IMR-90 (cell line): ENCODE measurements at regions not wholly inside any gene's neighbourhood (a gene's known extent, or its start where the extent isn't known, plus 50 kb on each side); places are given as distances from the start of the nearest gene placed in this dataset.

Experiments
- ATAC-seq: fragments of 200-7000 bp; cut with Tn5 transposase; 2 replicates; pipeline ENCODE4 v1.9.1; 2020; ENCODE audit warnings: low read depth, mild to moderate bottlenecking, moderate library complexity
- BruUV-seq: library from RNA; stranded (reverse); fragments of 400-500 nt; replicated peaks from 2 replicates; lab custom pipeline; 2021; lab: Mats Ljungman, UMichigan
- CTCF ChIA-PET: fragments of 300-600 bp; formaldehyde crosslinking; extraction: SDS; loops from one replicate; lab custom pipeline; 2021; ENCODE audit warnings: antibody characterized with exemption; lab: Yijun Ruan, JAX
- POLR2A ChIA-PET: fragments of 300-600 bp; sonication (Branson Sonifier 250); formaldehyde crosslinking; loops from one replicate; lab custom pipeline; 2022; ENCODE audit warnings: antibody characterized with exemption; ENCODE audit not compliant: unreplicated experiment; lab: Charles Lee
- DNase-seq: peaks from one replicate; pipeline ENCODE4 v3.0.0; 2013
- H2AFZ ChIP-seq: replicated peaks from 2 replicates; pipeline ENCODE3; 2013; ENCODE audit warnings: low read length, mild to moderate bottlenecking; ENCODE audit not compliant: poor library complexity
- H2AK5ac ChIP-seq: 2 replicates; pipeline ENCODE4 v1.6.1; 2013; ENCODE audit warnings: low read depth, low read length, inconsistent platforms
- H2AK9ac ChIP-seq: replicated peaks from 2 replicates; pipeline ENCODE3; 2013; ENCODE audit warnings: mild to moderate bottlenecking, low read depth, low read length, moderate library complexity; ENCODE audit not compliant: poor library complexity
- H2BK120ac ChIP-seq: 2 replicates; pipeline ENCODE4 v1.6.1; 2013; ENCODE audit warnings: low read depth, low read length, inconsistent platforms
- H2BK15ac ChIP-seq: 3 replicates; pipeline ENCODE4 v1.6.1; 2013; ENCODE audit warnings: low read depth, low read length, inconsistent platforms
- H2BK20ac ChIP-seq: 2 replicates; pipeline ENCODE4 v1.6.1; 2013; ENCODE audit warnings: low read depth, mild to moderate bottlenecking, inconsistent platforms, low read length, moderate library complexity
- H2BK5ac ChIP-seq: 2 replicates; pipeline ENCODE4 v1.6.1; 2013; ENCODE audit warnings: mild to moderate bottlenecking, low read depth, low read length, inconsistent platforms; ENCODE audit not compliant: poor library complexity, severe bottlenecking
- H3K14ac ChIP-seq: replicated peaks from 2 replicates; pipeline ENCODE4 v1.6.1; 2013; ENCODE audit warnings: low read depth, low read length, inconsistent platforms
- H3K18ac ChIP-seq: 2 replicates; pipeline ENCODE4 v1.6.1; 2013; ENCODE audit warnings: low read depth, low read length, control low read depth
- H3K23ac ChIP-seq: 2 replicates; pipeline ENCODE4 v1.6.1; 2013; ENCODE audit warnings: low read depth, low read length, inconsistent platforms
- H3K27ac ChIP-seq: 2 replicates; pipeline ENCODE4 v1.5.1; 2013; ENCODE audit warnings: mild to moderate bottlenecking, control low read depth, low read length; ENCODE audit not compliant: insufficient read depth
- H3K27me3 ChIP-seq: 2 replicates; pipeline ENCODE4 v1.6.1; 2013; ENCODE audit warnings: low read length; ENCODE audit not compliant: control insufficient read depth, insufficient read depth
- H3K36me3 ChIP-seq: 2 replicates; pipeline ENCODE4 v1.6.1; 2013; ENCODE audit warnings: low read length, mixed read lengths; ENCODE audit not compliant: control insufficient read depth, insufficient read depth
- H3K4ac ChIP-seq: 2 replicates; pipeline ENCODE4 v1.6.1; 2013; ENCODE audit warnings: low read depth, low read length, inconsistent platforms
- H3K4me1 ChIP-seq: 2 replicates; pipeline ENCODE4 v1.6.1; 2013; ENCODE audit warnings: low read length, mixed read lengths; ENCODE audit not compliant: control insufficient read depth, insufficient read depth
- H3K4me2 ChIP-seq: 2 replicates; pipeline ENCODE4 v1.6.1; 2013; ENCODE audit warnings: low read depth, mild to moderate bottlenecking, control low read depth, low read length, moderate library complexity
- H3K4me3 ChIP-seq: 2 replicates; pipeline ENCODE4 v1.5.1; 2013; ENCODE audit warnings: low read depth, mild to moderate bottlenecking, control low read depth, low read length, moderate library complexity; ENCODE audit not compliant: insufficient read depth
- H3K56ac ChIP-seq: 2 replicates; pipeline ENCODE4 v1.6.1; 2013; ENCODE audit warnings: low read length, inconsistent platforms; ENCODE audit not compliant: insufficient read depth; ENCODE audit errors: extremely low read depth
- H3K79me1 ChIP-seq, 2 experiments: 2 replicates each; pipeline ENCODE4 v1.6.1; 2013; ENCODE audit warnings: low read length in 2 of 2, inconsistent platforms in 1 of 2, low read depth in 1 of 2
- H3K9ac ChIP-seq: 2 replicates; pipeline ENCODE4 v1.6.1; 2013; ENCODE audit warnings: low read depth, low read length, control low read depth
- H3K9me1 ChIP-seq: 2 replicates; pipeline ENCODE4 v1.6.1; 2013; ENCODE audit warnings: low read length, inconsistent platforms; ENCODE audit not compliant: insufficient read depth
- H3K9me3 ChIP-seq: 2 replicates; pipeline ENCODE4 v1.6.1; 2013; ENCODE audit warnings: low read length; ENCODE audit not compliant: control insufficient read depth, insufficient read depth
- H4K20me1 ChIP-seq: 2 replicates; pipeline ENCODE4 v1.6.1; 2013; ENCODE audit warnings: low read length, inconsistent platforms; ENCODE audit not compliant: insufficient read depth
- H4K5ac ChIP-seq: 2 replicates; pipeline ENCODE4 v1.6.1; 2013; ENCODE audit warnings: mild to moderate bottlenecking, low read depth, low read length, control low read depth
- H4K8ac ChIP-seq, 2 experiments: 2 replicates each; pipeline ENCODE4 v1.6.1; 2013; ENCODE audit warnings: low read depth in 2 of 2, low read length in 2 of 2, control low read depth in 1 of 2, inconsistent platforms in 1 of 2
- H4K91ac ChIP-seq: 2 replicates; pipeline ENCODE4 v1.6.1; 2013; ENCODE audit warnings: low read depth, low read length, inconsistent platforms; ENCODE audit not compliant: insufficient read depth
- CHD1 ChIP-seq: IDR thresholded peaks from 2 replicates; pipeline ENCODE4 v1.6.1; 2012; ENCODE audit warnings: low read depth, low read length, improper control_type of control experiment
- CTCF ChIP-seq: conservative IDR thresholded peaks from 2 replicates; pipeline ENCODE4 v1.5.1; 2012; ENCODE audit warnings: mild to moderate bottlenecking, low read depth, low read length, improper control_type of control experiment
- ELK1 ChIP-seq: fragments of 150-350 bp; IDR thresholded peaks from 2 replicates; pipeline ENCODE4 v1.6.1; 2016; ENCODE audit warnings: low read depth, mild to moderate bottlenecking, low read length, moderate library complexity, borderline replicate concordance
- MAFK ChIP-seq: IDR thresholded peaks from 2 replicates; pipeline ENCODE4 v1.6.1; 2012; ENCODE audit warnings: low read depth, low read length, improper control_type of control experiment
- MAZ ChIP-seq: IDR thresholded peaks from 2 replicates; pipeline ENCODE4 v1.6.1; 2012; ENCODE audit warnings: low read depth, mild to moderate bottlenecking, low read length, improper control_type of control experiment, moderate library complexity, borderline replicate concordance
- NFE2L2 ChIP-seq: fragments of 150-350 bp; IDR thresholded peaks from 2 replicates; pipeline ENCODE4 v1.6.1; 2016; ENCODE audit warnings: low read depth, mild to moderate bottlenecking, low read length
- POLR2A ChIP-seq: IDR thresholded peaks from 2 replicates; pipeline ENCODE4 v1.6.1; 2012; ENCODE audit warnings: mild to moderate bottlenecking, low read depth, low read length
- RAD21 ChIP-seq: IDR thresholded peaks from 2 replicates; pipeline ENCODE4 v1.6.1; 2012; ENCODE audit warnings: low read length, improper control_type of control experiment
- RCOR1 ChIP-seq: IDR thresholded peaks from 2 replicates; pipeline ENCODE4 v1.6.1; 2012; ENCODE audit warnings: mild to moderate bottlenecking, low read length, improper control_type of control experiment; ENCODE audit not compliant: insufficient replicate concordance
- RFX5 ChIP-seq: IDR thresholded peaks from 2 replicates; pipeline ENCODE4 v1.8.0; 2012; ENCODE audit warnings: low read depth, mild to moderate bottlenecking, low read length, moderate library complexity
- dilution Hi-C: fragments of 300-500 bp; cut with HindIII; formaldehyde crosslinking; loops from one replicate; pipeline ENCODE4 v1.14.3; 2018; ENCODE audit warnings: low sequenced_read_pairs; ENCODE audit not compliant: unreplicated experiment
- in situ Hi-C: fragments of 300-500 bp; cut with MboI; formaldehyde crosslinking; loops from 3 replicates; pipeline ENCODE4 v1.14.3; 2019; ENCODE audit warnings: low sequenced_read_pairs, inconsistent platforms, mixed read lengths
- intact Hi-C: fragments of 100-400 bp; cut with micrococcal nuclease; formaldehyde crosslinking; loops from 2 replicates; pipeline ENCODE4 v1.10.0; 2022
- TF ChIP-seq, protein P1 (sequence below): fragments of 150-350 bp; IDR thresholded peaks from 2 replicates; pipeline ENCODE4 v1.6.1; 2017; ENCODE audit warnings: mild to moderate bottlenecking, antibody characterized with exemption, low read length, low read depth

DNA sequence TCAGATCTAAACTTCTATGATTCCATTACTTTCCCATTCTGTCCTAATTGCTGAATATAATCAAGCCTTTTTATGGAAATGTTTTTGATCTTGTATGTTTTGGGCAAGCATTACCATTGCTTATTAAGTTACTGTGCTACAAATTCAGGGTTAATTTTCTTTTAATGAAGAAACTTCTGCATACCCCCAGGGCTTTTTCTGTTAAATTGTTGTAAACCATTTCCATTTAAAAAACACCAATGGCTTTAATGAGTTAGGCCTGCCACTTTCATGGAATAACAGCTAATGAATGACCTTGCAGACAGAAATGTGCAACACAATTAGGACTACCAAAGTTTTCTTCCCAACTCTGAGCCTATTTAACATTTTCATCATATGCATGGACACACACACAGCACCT is 150.0 kb downstream of the DIPK2A start:
- Histone ChIP-seq H3K14ac (no peak overlapping the region), H2AFZ (no peak overlapping the region), H3K9ac (no peak overlapping the region), H2BK120ac (no peak overlapping the region), H2AK5ac (no peak overlapping the region), H3K4ac (no peak overlapping the region), H3K56ac (no peak overlapping the region), H3K18ac (no peak overlapping the region), H3K27me3 (no peaks in the 10 kb centered on the region), H3K36me3 (no peaks in the 10 kb centered on the region), H4K5ac (no peak overlapping the region), H2AK9ac (no peak overlapping the region), H3K27ac (no peak overlapping the region), H3K4me1 (no peaks in the 10 kb centered on the region), H4K91ac (no peak overlapping the region), H2BK15ac (no peak overlapping the region), H3K23ac (no peak overlapping the region), H3K9me3 (no peaks in the 10 kb centered on the region), H3K4me2 (no peak overlapping the region), H3K4me3 (no peak overlapping the region), H3K79me1 (no peaks in the 10 kb centered on the region), H3K9me1 (no peaks in the 10 kb centered on the region), H4K8ac (no peak overlapping the region), H4K20me1 (no peaks in the 10 kb centered on the region), H2BK5ac (no peak overlapping the region), H2BK20ac (no peak overlapping the region)
- no peak for DNase-seq
- ATAC-seq: no peak
- intact Hi-C loops (no loop called here), in situ Hi-C loops (no loop called here), dilution Hi-C loops (no loop called here)
- TF ChIP-seq RCOR1: no peak
- no peak for TF ChIP-seq ELK1
- TF ChIP-seq NFE2L2: no peak
- TF ChIP-seq CHD1: no peak
- no peak for TF ChIP-seq POLR2A
- TF ChIP-seq MAFK: no peak
- no peak for TF ChIP-seq RAD21
- no peak for TF ChIP-seq CTCF
- no peak for TF ChIP-seq RFX5
- TF ChIP-seq MAZ: no peak
- TF ChIP-seq, protein P1, sequence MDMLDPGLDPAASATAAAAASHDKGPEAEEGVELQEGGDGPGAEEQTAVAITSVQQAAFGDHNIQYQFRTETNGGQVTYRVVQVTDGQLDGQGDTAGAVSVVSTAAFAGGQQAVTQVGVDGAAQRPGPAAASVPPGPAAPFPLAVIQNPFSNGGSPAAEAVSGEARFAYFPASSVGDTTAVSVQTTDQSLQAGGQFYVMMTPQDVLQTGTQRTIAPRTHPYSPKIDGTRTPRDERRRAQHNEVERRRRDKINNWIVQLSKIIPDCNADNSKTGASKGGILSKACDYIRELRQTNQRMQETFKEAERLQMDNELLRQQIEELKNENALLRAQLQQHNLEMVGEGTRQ: no peak
- ChIA-PET CTCF (no interaction called here), POLR2A (no interaction called here)
- no TSS peak for BruUV-seq
